Ishikawa (cell line): ENCODE measurements at regions not wholly inside any gene's neighbourhood (a gene's known extent, or its start where the extent isn't known, plus 50 kb on each side); places are given as distances from the start of the nearest gene placed in this dataset.

ENCODE experiments used
- CEBPB ChIP-seq: IDR thresholded peaks from 2 replicates; pipeline ENCODE4 v1.6.1; 2012
- CREB1 ChIP-seq: IDR thresholded peaks from 2 replicates; pipeline ENCODE4 v1.6.1; 2012; ENCODE audit warnings: low read depth
- EGR1 ChIP-seq: IDR thresholded peaks from 2 replicates; pipeline ENCODE4 v1.6.1; 2012
- EP300 ChIP-seq: IDR thresholded peaks from 2 replicates; pipeline ENCODE4 v1.6.1; 2012; ENCODE audit warnings: borderline replicate concordance
- FOXM1 ChIP-seq: IDR thresholded peaks from 2 replicates; pipeline ENCODE4 v1.6.1; 2012; ENCODE audit warnings: low read depth, borderline replicate concordance
- NFIC ChIP-seq: IDR thresholded peaks from 2 replicates; pipeline ENCODE4 v1.6.1; 2012
- RAD21 ChIP-seq: IDR thresholded peaks from 2 replicates; pipeline ENCODE4 v1.6.1; 2012; ENCODE audit warnings: low read depth
- TAF1 ChIP-seq: IDR thresholded peaks from 2 replicates; pipeline ENCODE4 v1.6.1; 2012; ENCODE audit warnings: low read depth, mild to moderate bottlenecking
- TCF12 ChIP-seq: IDR thresholded peaks from 2 replicates; pipeline ENCODE4 v1.6.1; 2012; ENCODE audit warnings: low read depth
- TEAD4 ChIP-seq: IDR thresholded peaks from 2 replicates; pipeline ENCODE4 v1.6.1; 2012
- YY1 ChIP-seq: IDR thresholded peaks from 2 replicates; pipeline ENCODE4 v1.6.1; 2012; ENCODE audit warnings: low read depth
- ZBTB7A ChIP-seq: IDR thresholded peaks from 2 replicates; pipeline ENCODE4 v1.6.1; 2012; ENCODE audit warnings: low read depth
- TF ChIP-seq, protein P1 (sequence below): IDR thresholded peaks from 2 replicates; pipeline ENCODE4 v1.6.1; 2012; ENCODE audit warnings: low read depth, mild to moderate bottlenecking
- TF ChIP-seq, protein P2 (sequence below): IDR thresholded peaks from 2 replicates; pipeline ENCODE4 v1.6.1; 2012
- TF ChIP-seq, protein P3 (sequence below): IDR thresholded peaks from 2 replicates; pipeline ENCODE4 v1.6.1; 2012

DNA sequence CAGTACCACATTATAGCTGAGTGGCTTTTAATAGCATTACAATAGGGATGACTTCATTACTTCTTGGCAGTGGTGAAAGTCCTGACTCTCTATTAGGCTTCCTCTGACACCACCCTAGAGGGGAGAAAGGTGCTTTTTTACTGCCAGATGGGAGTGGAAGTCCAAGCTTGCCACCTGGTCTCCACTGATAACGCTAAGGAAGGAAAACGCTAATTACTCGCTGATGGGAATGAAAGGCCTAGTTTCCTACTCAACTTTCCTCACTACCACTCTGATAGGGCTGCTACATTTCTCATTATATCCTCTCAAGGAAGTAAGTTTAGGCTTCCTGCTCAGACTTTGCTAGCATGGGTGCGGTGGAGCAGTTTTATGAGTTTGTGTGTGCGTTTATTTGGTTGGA is 62.3 kb upstream of the PAGE3 start:
- TF ChIP-seq NFIC (no peak), ZBTB7A (no peak), CEBPB (no peak), FOXM1 (no peak), TCF12 (no peak), CREB1 (no peak)
- TF ChIP-seq, protein P1, sequence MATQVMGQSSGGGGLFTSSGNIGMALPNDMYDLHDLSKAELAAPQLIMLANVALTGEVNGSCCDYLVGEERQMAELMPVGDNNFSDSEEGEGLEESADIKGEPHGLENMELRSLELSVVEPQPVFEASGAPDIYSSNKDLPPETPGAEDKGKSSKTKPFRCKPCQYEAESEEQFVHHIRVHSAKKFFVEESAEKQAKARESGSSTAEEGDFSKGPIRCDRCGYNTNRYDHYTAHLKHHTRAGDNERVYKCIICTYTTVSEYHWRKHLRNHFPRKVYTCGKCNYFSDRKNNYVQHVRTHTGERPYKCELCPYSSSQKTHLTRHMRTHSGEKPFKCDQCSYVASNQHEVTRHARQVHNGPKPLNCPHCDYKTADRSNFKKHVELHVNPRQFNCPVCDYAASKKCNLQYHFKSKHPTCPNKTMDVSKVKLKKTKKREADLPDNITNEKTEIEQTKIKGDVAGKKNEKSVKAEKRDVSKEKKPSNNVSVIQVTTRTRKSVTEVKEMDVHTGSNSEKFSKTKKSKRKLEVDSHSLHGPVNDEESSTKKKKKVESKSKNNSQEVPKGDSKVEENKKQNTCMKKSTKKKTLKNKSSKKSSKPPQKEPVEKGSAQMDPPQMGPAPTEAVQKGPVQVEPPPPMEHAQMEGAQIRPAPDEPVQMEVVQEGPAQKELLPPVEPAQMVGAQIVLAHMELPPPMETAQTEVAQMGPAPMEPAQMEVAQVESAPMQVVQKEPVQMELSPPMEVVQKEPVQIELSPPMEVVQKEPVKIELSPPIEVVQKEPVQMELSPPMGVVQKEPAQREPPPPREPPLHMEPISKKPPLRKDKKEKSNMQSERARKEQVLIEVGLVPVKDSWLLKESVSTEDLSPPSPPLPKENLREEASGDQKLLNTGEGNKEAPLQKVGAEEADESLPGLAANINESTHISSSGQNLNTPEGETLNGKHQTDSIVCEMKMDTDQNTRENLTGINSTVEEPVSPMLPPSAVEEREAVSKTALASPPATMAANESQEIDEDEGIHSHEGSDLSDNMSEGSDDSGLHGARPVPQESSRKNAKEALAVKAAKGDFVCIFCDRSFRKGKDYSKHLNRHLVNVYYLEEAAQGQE: no peak
- TF ChIP-seq, protein P2, sequence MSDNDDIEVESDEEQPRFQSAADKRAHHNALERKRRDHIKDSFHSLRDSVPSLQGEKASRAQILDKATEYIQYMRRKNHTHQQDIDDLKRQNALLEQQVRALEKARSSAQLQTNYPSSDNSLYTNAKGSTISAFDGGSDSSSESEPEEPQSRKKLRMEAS: no peak
- TF ChIP-seq, protein P3, sequence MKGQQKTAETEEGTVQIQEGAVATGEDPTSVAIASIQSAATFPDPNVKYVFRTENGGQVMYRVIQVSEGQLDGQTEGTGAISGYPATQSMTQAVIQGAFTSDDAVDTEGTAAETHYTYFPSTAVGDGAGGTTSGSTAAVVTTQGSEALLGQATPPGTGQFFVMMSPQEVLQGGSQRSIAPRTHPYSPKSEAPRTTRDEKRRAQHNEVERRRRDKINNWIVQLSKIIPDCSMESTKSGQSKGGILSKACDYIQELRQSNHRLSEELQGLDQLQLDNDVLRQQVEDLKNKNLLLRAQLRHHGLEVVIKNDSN: no peak

DNA sequence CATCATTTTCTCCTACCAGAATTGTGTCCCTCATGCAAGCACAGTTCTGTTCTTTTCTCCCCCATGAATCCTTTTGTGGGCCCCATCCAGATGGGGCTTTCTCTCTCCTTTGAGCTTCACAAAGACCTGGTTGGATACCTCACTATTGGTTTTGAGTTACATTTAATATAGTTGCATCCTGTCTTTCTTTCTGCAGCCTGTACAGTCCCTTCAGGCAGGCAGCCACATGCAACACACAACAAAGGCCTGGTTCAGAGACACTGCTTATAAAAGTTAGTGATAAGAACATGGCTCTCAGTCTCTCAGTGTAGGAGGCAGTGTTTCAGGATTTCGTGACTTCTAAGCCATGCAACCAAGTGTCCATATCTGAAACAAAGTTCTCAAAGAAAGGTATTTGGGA is 70.6 kb upstream of the PAGE3 start:
- TF ChIP-seq EGR1: no peak
- no peak for TF ChIP-seq CEBPB
- no peak for TF ChIP-seq YY1
- TF ChIP-seq TCF12: no peak
- no peak for TF ChIP-seq RAD21
- no peak for TF ChIP-seq EP300

DNA sequence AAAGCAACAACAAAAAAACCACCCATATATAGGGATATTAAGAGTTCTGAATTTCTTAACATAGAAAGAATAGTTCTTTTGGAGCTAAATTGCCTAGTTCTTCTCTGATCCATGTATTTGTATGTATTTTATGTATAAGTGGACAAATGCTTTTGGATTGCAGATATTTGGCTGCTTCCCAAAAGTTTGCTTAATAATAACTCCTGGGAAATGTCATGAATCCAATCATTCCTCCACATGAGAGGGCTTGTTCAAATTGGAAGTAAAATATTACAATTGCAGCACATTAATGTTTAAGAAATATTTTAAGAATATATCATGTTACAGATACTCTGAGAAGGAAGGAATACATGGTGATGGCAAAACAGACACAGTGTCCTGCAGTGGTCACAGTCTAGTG is 71.5 kb upstream of the PAGE3 start:
- no peak for TF ChIP-seq CEBPB
- TF ChIP-seq FOXM1: no peak
- TF ChIP-seq TAF1: no peak
- TF ChIP-seq, protein P3: no peak
- no peak for TF ChIP-seq RAD21
- TF ChIP-seq EP300: no peak
- no peak for TF ChIP-seq EGR1
- no peak for TF ChIP-seq NFIC
- no peak for TF ChIP-seq YY1
- TF ChIP-seq CREB1: no peak
- TF ChIP-seq ZBTB7A: no peak
- TF ChIP-seq, protein P1: no peak
- no peak for TF ChIP-seq TEAD4
- TF ChIP-seq TCF12: no peak
- TF ChIP-seq, protein P2: no peak

DNA sequence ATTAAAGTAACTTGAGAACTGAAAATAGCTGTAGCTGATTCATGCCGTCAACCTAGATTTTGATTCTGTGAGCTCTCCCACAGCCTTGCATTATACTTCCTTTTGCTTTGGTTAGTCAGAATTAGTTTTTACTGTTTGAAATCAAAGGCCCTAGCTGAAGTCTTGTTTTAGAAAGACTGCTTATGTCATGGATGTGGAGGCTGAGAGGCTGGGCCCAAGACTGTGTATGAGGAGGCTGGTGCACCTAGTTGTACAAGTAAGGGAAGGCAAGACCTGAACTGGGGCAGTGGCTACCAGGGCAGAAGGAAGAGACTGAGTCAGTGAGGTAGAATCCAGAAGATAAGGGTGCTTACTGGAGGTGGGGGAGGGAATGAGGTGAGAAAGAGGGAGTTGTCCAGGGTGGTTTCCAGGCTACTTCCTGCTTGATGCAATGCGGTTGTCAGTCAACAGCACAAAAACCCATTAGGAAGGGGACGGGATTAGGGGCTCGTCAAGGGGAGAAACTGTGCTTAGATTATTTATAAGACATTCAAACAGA is 76.2 kb upstream of the PAGE3 start:
- no peak for TF ChIP-seq EP300
- no peak for TF ChIP-seq TAF1
- no peak for TF ChIP-seq RAD21
- TF ChIP-seq, protein P1: no peak
- no peak for TF ChIP-seq TCF12
- TF ChIP-seq, protein P2: no peak
- no peak for TF ChIP-seq ZBTB7A
- no peak for TF ChIP-seq CEBPB
- TF ChIP-seq FOXM1: no peak
- no peak for TF ChIP-seq NFIC
- no peak for TF ChIP-seq EGR1
- no peak for TF ChIP-seq CREB1
- TF ChIP-seq YY1: no peak
- TF ChIP-seq TEAD4: no peak
- TF ChIP-seq, protein P3: no peak
